ENCODE measurements at regions not wholly inside any gene's neighbourhood (a gene's known extent, or its start where the extent isn't known, plus 50 kb on each side); places are given as distances from the start of the nearest gene placed in this dataset.

GRCh38 chr12:46926526-46926925 lies 100.7 kb upstream of the SLC38A4 start:
- BruUV-seq (replicated peaks): no TSS peak
- no peaks in the 10 kb centered on the region for H3K9me2 ChIP-seq (ENCODE audit: insufficient read depth)
- H3K27ac ChIP-seq (ENCODE audit: low read depth, low read length): no peak overlapping the region
- intact Hi-C loops (cut with micrococcal nuclease): no loop called here
- no peaks in the 10 kb centered on the region for H3K27me3 ChIP-seq (ENCODE audit: insufficient read depth, low read length)
- H3K4me2 ChIP-seq (ENCODE audit: low read length): no peak overlapping the region
- RAD21 ChIA-PET (ENCODE audit: low non-redundant PET in 1 of 2, low total read pairs in 2 of 2, uncharacterized antibody in 2 of 2, unreplicated experiment in 2 of 2): no interaction called here
- CTCF ChIA-PET: no interaction called here
- H2AFZ ChIP-seq (ENCODE audit: low read depth, low read length, poor library complexity, severe bottlenecking): no peak overlapping the region
- H4K20me1 ChIP-seq (ENCODE audit: insufficient read depth): no peaks in the 10 kb centered on the region
- peaks cover 0 to 2% of the 10 kb centered on the region in 2 experiments; a peak in 1 of 4 replicates for H3K4me1 ChIP-seq (ENCODE audit: control insufficient read depth in 1 of 2, insufficient read depth in 2 of 2, low read length in 2 of 2)
- ATAC-seq (no peak), DNase-seq (ENCODE audit: low read depth, low spot score) (no peak)
- no peaks in the 10 kb centered on the region for H3K79me2 ChIP-seq (ENCODE audit: insufficient read depth, low read length)
- H3K9me3 ChIP-seq (ENCODE audit: control insufficient read depth in 1 of 2, insufficient read depth in 1 of 2, low read depth in 1 of 2, low read length in 2 of 2): no peaks in the 10 kb centered on the region
- no peak overlapping the region for H3K9ac ChIP-seq (ENCODE audit: low read length)
- H3K36me3 ChIP-seq (ENCODE audit: control insufficient read depth in 1 of 2, insufficient read depth in 2 of 2, low read length in 2 of 2): no peaks in the 10 kb centered on the region
- no peak overlapping the region for H3K4me3 ChIP-seq (replicated peaks in 1 of 2; ENCODE audit: low read depth in 1 of 2, low read length in 2 of 2)
- POLR2A ChIA-PET: no interaction called here
- no peak for TF ChIP-seq EZH2 (IDR thresholded peaks at IDR 0.05)
- no peak for TF ChIP-seq ZFX (IDR thresholded peaks at IDR 0.05)
- no peak for TF ChIP-seq SP1 (IDR thresholded peaks at IDR 0.05; ENCODE audit: low read depth)
- no peak for TF ChIP-seq TCF7L2 (IDR thresholded peaks at IDR 0.05; ENCODE audit: borderline replicate concordance, extremely low read depth, insufficient read depth, insufficient read length)
- no peak for TF ChIP-seq RAD21 (IDR thresholded peaks at IDR 0.05; ENCODE audit: low read depth)
- no peak for TF ChIP-seq YY1 (IDR thresholded peaks at IDR 0.05; ENCODE audit: extremely low read depth, insufficient replicate concordance, low read depth, low read length)
- no peak for TF ChIP-seq EGR1 (IDR thresholded peaks at IDR 0.05; ENCODE audit: low read depth)
- TF ChIP-seq REST (IDR thresholded peaks at IDR 0.05; ENCODE audit: low read depth): no peak
- TF ChIP-seq EZH2phosphoT487 (IDR thresholded peaks at IDR 0.05; ENCODE audit: borderline replicate concordance): no peak
